SIG-M5 treated with dmso at 0.1 percent for 504 hours (cell line): ENCODE measurements at regions not wholly inside any gene's neighbourhood (a gene's known extent, or its start where the extent isn't known, plus 50 kb on each side); places are given as distances from the start of the nearest gene placed in this dataset.

Experiments used
- DNase-seq: peaks from one replicate; lab custom pipeline; 2025; ENCODE audit not compliant: unreplicated experiment; lab: John Stamatoyannopoulos, UW

DNA sequence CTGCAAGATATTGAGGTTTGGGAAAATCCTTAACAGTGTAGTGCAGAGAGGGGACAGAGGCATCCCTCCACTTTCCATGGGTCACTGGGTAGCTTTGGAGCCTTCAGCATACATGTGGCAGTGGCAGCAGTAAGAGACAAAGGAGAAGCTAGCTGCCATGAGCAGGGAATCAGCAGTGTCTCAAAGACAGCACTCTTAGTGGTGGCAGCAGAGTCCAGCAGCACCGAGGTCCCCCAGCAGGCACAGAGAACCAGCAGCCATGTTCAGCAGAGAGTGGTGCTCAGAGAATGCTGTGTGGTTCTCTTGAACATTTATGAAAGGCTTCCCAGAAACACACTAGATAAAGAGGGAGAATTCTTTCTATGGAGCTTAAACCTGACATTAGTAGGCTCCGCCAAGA is 308.5 kb downstream of the CENPC start:
- DNase-seq: no peak

DNA sequence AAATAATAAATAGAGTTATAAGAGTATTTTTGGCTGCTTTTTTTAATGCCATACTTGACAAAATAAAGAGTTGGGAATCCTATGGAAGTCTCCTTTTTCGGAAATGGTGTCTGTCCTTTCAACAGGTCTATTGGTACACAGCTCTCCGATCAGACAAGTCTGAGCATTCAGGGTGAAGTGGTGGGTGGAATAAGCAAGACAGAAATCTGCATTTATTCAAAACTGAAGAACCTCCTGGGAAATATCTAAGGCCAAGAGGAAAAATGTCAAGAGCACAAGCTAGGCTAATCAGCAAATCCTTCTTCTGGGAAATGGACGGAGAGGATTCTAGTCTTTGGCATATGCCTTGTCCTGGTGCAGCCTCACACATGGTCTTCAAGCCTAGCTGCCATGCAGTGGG is 309.0 kb downstream of the CENPC start:
- no peak for DNase-seq

DNA sequence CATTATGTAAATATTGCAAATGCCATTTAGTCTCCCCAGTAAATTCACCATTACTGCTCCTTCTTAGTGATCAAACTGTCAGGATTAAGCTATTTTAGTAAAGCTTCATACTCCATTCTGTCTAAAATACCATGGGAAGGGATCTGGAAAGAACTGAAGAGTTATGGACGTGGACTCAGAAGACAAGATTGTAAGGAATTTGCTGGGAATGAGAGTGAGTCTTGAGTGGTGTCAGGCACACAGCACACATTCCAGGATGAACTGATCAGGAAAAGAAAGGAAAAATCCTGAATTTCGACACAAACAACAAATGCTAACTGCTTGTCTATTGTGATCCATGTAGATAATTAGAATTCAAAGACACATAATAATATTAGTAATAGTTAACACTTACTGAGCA is 311.0 kb downstream of the CENPC start:
- DNase-seq: no peak

DNA sequence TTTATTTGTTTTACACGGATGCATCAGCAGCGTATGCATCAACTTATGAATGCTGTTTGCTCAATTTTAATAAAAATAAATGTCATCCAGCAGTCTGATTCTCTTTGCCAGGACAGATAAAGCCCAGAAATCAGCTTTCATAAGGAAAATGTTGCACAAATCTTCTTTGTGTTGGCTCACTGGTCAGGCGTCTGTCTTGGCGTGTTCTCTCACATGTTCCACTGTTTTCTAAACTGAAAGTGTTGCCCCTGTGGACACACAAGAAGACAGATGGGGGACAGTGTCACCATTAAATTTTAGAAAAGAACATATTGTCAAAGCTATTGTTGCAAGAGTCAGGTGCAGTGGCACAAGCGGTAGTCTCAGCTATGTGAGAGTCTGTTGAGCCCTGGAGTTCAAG is 316.2 kb downstream of the CENPC start:
- no peak for DNase-seq

DNA sequence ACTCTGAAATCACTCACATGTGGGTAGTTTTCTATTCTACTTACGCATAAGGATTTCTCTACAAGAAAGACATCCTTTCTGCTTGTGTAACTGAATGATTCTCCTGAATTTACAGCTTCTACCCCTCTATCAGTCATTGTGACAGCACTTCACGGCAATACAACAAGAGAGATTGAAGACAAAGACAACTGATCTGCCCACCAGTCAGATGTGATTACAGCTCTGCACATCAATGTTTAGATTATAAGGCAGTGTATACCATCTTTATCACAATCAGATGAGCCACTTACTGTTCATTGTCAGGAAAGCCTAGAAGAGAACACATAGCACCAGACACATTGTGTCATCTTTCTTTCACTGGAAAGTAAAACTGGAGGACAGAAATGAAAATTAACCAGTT is 324.4 kb downstream of the CENPC start:
- no peak for DNase-seq

DNA sequence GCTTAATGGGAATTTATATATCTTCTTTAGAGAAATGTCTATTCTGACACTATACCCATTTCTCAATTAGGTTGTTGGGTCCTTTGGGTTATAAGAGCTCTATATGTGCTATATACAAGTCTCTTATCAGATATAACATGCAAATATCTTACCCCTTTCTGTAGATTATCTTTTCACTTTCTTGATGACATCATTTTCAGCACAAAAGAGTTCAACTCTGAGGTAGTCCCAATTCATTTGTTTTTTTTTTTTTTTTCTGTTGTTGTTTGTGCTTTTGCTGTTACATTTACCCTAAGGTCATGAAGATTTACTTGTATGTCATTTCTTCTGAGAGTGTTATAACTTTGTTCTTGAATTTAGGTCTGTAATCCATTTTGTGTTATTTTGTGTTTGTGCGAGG is 326.4 kb downstream of the CENPC start:
- no peak for DNase-seq

DNA sequence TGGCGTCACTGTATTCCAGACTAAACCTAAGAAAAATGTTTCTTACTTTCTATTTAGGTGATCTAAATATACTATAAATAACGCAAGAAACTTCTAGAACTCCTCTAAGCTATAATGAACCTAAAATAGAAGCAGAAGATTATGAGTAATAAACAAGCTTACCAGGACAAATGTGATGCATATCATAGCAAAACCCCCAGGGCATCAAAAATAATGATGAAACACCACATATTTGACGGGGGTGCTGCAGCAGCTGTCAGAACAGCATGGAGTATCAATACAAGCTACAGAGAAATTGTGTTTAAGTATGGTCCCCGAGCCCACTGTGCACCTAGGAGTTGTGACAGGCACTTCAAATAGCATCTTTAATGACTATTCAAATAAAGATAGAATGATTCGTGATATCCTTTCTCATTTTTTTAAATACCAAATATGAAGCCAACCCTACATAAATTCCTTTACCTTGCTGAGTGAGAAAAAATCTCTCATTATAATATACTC is 337.3 kb downstream of the CENPC start:
- DNase-seq: no peak

DNA sequence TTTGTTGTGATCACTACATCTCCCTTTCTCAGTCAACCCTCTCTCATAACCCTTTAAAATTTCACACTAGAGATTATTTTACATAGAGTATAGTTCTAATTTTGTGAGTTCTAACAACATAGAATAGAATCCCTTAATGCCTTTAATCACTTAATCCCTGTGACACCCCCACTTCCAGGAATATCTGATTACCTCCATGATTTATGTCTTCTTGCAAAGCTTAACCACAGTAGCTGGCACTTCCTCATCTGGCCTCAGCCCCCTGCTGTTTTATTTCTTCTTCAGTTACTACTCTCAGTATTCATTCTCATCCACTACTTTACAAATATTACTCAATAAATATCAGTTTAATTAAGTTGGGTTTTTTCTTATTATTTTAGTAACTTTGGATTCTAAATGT is 340.9 kb downstream of the CENPC start:
- DNase-seq: peak; percentile 3

DNA sequence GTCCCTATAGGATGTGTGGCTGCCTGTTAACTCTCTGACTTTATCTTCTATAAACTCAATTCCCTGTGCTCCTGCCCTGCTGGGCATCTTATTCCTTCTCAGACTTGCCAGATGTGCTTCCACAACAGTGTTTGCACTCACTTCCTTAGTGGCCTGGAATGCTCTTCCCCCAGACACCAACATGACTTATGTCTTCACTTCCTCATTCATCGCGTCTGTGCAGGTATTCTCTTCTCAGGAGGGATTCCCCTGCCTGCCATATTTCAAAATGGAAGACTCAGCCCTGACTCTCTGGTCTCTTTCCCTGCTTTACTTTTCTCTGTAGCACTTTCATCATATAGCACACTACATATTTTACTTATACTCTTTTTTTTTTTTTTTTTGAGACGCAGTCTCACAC is 344.0 kb downstream of the CENPC start:
- DNase-seq: no peak

DNA sequence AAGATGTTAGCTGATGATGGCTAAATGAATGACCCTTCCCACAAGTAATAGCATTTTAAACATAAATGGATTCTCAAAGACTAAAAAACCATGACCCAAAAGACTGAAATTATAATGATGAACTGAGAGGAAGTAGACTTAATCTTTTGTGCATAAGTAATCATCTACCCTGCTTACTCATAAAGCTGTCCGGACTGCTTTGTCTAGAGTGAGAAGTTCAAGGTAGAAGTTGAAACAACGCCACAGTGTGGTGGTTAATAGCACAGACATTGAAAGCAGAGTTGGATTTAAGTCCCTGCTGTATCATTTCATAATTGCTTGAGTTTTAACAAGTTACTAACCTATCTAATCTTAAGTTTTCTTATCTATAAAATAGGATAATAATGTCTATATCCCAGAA is 346.6 kb downstream of the CENPC start:
- peak; percentile 6 for DNase-seq

DNA sequence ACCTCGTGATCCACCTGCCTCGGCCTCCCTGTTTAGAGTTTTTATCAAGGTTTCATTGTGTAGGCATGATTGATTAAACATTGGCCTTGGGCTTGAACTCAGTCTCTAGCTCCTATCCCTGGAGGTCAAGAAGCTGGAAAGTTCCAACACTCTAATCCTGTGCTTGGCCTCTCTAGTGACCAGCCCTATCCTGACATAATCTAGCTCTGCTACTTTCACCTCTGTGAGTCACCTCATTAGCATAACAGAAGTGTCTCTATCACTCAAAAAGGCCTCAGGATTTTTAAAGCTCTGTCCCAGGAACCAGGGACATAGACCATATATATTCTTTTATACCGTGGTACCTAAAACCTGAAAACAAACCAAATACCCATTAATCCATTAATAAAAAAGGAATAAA is 377.5 kb downstream of the CENPC start:
- DNase-seq: no peak

DNA sequence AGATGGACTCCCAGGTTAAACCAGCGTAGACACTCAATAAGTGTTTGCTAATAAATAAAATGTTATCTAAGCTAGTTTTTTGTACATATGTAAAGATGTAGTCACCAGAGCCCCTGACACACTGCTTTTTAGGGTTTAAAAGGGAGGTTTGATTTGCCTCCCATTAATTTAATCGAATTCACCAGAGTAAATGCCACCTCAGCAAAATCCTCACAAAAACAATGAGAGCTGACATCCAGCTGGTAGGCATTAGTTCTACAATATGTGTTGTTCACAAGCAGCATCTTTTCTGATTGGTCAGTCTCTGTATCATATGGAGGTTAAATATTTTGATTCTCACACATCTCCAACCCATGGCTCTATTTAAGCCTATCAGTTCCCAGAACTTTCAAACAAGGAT is 382.6 kb downstream of the CENPC start:
- no peak for DNase-seq

DNA sequence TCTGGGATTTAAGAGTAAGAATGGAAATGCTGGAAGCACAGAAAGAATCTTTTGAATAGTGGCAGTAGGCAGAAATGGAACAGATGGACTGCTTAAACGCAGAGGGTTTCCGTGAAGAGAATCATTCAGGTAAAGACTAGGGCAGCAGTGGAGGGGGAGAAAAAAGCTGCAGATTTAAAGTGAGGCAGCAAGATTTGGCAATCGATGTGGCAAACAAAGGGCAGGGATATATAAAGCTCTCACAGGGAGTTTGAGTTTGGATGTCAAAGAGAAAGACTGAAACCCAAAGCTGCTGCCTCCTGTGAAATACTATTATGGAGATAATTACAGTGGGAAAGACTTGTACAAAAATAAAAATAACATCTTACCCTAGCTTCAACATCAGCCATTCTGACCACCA is 384.0 kb downstream of the CENPC start:
- no peak for DNase-seq

DNA sequence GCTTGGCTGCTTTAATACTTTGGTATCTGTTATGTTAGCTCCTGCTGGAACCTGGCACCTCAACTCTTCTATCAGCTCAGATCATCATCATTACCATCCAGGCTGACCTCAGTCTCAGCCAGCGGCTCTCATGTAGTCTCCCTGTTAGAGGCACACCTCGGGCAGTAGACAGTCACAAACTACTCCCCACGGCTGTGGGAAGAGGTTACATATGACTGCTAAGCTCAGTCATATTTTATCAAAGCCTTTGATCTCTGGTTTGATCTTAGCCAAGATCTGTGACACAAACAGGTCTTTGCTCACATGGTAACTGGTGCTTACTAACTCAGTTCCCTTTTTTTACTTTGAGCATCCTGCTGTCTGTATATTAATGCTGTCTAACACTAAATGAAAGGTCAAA is 384.9 kb downstream of the CENPC start:
- no peak for DNase-seq

DNA sequence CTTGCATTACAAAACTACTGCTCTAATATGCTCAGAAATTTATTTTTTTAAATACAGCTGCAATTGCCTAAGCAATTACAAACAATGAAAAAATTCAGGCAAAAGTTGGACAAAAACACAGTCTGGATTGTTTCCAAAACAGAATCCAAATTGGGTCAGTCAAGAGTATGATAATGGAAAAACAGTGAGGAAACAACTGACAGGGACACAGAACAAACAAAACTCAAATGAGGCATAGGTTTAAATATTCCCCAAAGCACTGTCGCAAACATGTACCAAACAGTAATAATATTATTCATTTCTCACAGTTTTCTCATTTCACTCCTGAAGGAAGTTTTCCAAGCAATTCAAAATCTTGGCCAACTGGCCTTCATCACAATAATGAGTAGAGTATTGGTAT is 386.6 kb downstream of the CENPC start:
- DNase-seq: no peak

DNA sequence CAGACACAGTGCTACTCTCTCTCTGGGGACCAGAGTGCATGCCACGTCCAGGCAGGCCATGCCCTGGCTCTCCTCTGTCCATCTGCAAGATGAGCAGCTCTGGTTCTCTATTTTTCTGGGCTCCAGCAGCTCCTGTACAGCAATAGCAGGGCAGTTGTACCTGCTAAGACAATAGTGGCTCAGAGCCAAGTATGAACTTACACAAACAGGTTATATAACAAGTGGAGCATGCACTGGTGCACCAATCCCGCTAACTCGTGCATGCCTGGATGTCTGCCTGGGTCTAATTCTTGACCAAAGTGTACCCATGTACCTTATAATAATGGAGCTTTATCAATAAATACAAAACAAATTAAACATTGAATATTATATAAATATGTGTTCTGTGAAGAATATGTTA is 392.3 kb downstream of the CENPC start:
- no peak for DNase-seq

DNA sequence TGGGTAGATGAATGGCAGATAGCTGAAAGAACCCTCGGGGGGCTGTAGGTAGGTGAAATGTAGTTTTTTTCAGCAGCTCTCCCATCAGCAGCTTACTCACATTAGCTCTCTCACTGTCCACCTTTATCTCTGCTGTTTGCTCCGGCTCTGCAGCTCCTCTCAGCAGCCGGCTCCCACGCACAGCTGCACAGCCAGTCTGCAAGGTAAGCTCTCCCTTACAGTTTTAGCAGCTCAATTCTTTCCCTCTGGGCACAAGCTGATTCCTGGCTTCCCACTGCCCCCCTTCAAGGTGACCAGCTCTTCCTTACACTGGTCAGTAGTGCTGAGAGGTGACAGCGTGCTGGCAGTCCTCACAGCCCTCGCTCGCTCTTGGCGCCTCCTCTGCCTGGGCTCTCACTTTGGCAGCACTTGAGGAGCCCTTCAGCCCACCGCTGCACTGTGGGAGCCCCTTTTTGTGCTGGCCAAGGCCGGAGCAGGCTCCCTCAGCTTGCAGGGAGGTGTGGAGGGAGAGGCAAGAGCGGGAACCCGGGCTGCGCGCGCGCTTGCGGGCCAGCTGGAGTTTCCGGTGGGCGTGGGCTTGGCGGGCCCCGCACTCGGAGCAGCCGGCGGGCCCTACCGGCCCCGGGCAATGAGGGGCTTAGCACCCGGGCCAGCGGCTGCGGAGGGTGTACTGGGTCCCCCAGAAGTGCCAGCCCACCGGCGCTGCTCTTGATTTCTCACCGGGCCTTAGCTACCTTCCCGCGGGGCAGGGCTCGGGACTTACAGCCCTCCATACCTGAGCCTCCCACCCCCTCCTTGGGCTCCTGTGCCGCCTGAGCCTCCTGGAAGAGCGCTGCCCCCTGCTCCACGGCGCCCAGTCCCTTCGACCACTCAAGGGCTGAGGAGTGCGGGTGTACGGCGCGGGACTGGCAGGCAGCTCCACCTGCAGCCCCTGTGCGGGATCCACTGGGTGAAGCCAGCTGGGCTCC is 393.6 kb downstream of the CENPC start:
- no peak for DNase-seq

DNA sequence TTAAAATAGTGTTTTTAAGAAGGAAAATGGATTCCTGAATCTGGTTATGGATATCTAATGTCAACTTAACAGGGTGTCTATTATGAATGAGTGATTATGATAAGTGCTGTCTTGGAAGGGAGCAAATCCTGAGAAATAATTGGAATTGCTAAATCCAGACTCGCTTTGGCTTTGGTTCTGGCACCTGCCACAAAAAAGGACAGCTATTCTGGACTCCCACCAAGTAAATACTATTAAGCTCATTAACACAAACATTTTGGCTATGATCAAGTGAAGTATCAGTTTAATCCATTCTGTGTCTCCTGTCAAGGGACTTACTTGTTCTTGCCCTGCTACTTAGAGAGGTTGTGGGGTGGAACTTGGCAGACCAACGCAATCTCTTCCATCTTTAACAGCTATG is 403.7 kb downstream of the CENPC start:
- DNase-seq: no peak

DNA sequence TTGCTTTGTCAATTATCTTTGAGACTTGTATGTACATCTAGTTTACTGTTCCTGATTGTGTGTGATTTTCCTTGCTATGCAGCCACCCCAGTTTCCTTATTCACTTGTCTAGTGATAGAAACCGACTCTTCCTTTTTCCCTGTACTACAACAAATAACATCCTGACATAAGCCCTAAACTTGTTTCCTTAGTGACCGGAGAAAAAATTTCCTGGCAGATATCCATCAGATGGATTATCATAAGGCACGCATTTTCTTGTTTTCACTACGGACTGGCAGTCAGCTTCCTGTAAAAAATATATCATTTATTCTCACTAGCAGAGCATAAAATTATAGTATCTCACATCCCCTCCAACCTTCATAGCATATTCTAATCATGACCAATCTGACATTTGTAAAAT is 410.7 kb downstream of the CENPC start:
- DNase-seq: no peak

DNA sequence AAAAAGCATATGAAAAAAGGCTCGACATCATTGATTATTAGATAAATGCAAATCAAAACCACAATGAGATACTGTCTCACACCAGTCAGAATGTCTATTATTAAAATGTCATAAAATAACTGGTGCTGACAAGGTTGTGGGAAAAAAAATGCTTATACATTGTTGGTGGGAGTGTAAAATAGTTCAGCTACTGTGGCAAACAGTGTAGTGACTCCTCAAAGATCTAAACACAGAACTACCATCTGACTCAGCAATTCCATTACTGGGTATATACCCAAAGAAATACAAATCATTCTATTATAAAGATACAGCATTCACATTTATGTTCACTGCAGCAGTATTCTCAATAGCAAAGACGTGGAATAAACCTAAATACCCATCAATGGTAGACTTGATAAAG is 412.1 kb downstream of the CENPC start:
- no peak for DNase-seq

DNA sequence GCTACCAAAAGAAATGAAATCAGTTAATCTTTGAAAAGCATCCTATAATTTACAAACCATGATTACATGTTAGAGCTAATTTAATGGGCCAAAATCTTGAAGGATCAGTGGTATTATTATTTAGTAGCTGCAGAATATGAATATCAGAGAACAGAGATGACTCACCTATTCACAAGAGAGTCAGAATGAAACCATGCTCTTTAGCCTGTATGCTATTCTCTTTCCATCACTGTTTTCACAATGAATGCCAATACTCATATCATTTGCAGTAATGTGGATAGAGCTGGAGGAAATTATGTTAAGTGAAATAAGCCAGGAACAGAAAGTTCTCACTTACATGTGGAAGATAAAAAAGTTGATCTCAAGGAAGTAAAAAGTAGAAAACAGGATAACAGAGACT is 414.1 kb downstream of the CENPC start:
- DNase-seq: no peak

DNA sequence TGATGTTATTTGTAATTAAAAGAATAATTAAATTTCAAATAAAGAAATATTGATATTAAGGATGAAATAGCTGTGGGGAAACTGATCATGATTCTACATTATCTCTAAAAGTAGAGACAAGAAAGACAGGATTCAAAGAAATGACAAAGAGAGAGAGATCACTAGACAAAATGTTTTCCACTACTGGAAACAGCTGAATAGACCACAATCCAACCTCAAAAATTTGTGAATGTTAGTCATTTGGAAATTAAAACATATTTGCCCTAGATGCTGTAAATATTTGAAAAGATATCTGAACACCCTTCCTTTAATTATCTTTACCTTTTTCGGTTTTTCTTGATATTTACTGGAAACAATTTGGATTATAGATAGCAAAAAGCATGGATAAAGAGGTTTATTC is 414.9 kb downstream of the CENPC start:
- DNase-seq: no peak

DNA sequence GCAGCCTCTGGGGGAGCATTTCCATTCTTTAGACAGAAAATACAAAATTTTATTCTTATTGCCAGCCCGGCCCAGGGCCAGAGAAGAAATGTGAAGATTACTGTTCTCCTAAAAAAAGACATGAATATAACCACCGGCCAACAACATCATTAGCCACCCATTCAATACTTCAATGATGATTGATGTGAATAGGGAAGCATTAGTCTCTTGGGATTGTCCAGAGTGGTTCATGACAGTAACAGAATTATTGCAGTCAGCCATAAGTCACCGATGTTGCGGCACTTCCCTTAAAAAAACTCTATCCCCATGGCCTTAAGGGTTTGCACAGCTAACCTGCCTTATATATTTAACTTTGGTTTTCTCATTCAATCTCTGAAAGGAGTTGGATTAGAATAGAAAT is 418.7 kb downstream of the CENPC start:
- DNase-seq: no peak
